ENCODE measurements at regions not wholly inside any gene's neighbourhood (a gene's known extent, or its start where the extent isn't known, plus 50 kb on each side); places are given as distances from the start of the nearest gene placed in this dataset.

DNA sequence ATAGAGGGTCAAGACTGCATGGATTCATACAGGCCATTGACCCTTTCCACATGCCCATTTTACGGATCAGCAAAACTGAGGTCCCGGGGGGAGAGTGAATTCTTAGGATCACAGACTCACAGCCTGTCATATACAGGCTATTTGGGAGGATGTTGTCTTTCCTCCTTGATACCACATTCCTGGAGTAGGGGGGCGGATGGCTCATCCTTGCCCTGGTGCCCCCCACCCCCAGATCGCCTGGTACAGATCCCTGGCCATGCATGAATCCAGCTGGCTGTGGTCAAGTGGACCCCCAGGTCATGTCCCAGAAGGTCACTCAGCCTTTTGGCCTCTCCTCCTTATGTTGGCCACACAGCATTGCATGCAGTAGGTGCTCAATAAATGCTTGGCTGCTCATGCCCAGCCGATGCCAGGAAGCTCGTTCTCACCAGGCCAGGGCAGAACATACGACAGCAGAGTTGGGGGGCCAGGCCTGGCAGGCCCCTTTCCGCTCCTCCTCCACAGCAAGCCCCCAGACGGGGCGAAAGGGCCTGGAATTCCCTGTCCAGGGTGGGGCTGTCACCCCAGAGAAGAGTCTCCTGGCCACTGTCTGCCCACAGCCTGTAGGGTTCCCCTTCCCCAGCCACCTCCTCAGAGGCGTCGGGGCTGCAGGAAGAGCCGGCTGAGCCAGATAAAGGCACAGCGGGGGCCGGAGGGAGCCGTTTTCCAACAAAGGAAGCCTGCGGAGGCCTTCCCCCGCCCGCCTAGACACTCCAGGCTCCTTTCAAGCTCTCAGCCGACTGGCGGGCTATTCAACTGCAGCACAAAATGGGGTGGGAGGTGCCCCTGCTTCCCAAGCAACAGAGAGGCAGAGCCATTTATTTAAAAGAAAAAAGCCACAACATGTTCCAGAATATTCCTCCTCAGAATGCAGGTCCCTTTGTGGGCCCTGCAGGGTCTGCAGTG lies 215.7 kb upstream of the CIBAR2 start:
- TF ChIP-seq, protein P1, sequence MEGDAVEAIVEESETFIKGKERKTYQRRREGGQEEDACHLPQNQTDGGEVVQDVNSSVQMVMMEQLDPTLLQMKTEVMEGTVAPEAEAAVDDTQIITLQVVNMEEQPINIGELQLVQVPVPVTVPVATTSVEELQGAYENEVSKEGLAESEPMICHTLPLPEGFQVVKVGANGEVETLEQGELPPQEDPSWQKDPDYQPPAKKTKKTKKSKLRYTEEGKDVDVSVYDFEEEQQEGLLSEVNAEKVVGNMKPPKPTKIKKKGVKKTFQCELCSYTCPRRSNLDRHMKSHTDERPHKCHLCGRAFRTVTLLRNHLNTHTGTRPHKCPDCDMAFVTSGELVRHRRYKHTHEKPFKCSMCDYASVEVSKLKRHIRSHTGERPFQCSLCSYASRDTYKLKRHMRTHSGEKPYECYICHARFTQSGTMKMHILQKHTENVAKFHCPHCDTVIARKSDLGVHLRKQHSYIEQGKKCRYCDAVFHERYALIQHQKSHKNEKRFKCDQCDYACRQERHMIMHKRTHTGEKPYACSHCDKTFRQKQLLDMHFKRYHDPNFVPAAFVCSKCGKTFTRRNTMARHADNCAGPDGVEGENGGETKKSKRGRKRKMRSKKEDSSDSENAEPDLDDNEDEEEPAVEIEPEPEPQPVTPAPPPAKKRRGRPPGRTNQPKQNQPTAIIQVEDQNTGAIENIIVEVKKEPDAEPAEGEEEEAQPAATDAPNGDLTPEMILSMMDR (IDR thresholded peaks at IDR 0.05; ENCODE audit: low read depth, low read length): no peak
- TF ChIP-seq EZH2phosphoT487 (IDR thresholded peaks at IDR 0.05; ENCODE audit: low read depth): no peak
